Vagina (tissue), 2 donors: ENCODE measurements at regions not wholly inside any gene's neighbourhood (a gene's known extent, or its start where the extent isn't known, plus 50 kb on each side); places are given as distances from the start of the nearest gene placed in this dataset.

Experiments
- CTCF ChIP-seq, 3 experiments: fragments of 450-650 bp in 2 of 3; fragments of 200-600 bp in 1 of 3; sonication (generic) in 1 of 3; IDR thresholded peaks; one replicate each; pipeline ENCODE4 v1.5.1; 2017 to 2019; ENCODE audit warnings: antibody characterized with exemption in 3 of 3, mild to moderate bottlenecking in 2 of 3, moderate library complexity in 2 of 3
- POLR2A ChIP-seq, 2 donors: fragments of 450-650 bp; IDR thresholded peaks; one replicate each; pipeline ENCODE4 v1.6.1; 2017; ENCODE audit warnings: antibody characterized with exemption in 2 of 2, mild to moderate bottlenecking in 2 of 2, moderate library complexity in 2 of 2
- POLR2AphosphoS5 ChIP-seq, 2 donors: sonication (generic); formaldehyde crosslinking; IDR thresholded peaks; one replicate each; pipeline ENCODE4 v1.9.0; 2017; ENCODE audit warnings: antibody characterized with exemption in 2 of 2, mild to moderate bottlenecking in 2 of 2, low read depth in 1 of 2; ENCODE audit not compliant: insufficient read depth in 1 of 2

- TF ChIP-seq CTCF (IDR thresholded peaks at IDR 0.05), result no peak
- no peak for TF ChIP-seq POLR2A (IDR thresholded peaks at IDR 0.05)
- TF ChIP-seq POLR2AphosphoS5 (IDR thresholded peaks at IDR 0.05; ENCODE audit: insufficient read depth in 1 of 2, low read depth in 1 of 2), result no peak
These were observed 945.2 kb downstream of the TUBA3C start for GRCh38 chr13:18236528-18236815.
